AG09319 (cell line): ENCODE measurements at regions not wholly inside any gene's neighbourhood (a gene's known extent, or its start where the extent isn't known, plus 50 kb on each side); places are given as distances from the start of the nearest gene placed in this dataset.

Source experiments
- DNase-seq: peaks from one replicate; pipeline ENCODE4 v3.0.0-alpha.2; 2010; ENCODE audit warnings: low read depth; ENCODE audit errors: extremely low read depth
- CTCF ChIP-seq: IDR thresholded peaks from 2 replicates; pipeline ENCODE4 v1.5.1; 2011; ENCODE audit warnings: low read depth, mild to moderate bottlenecking, inconsistent platforms, low read length, moderate library complexity

GRCh38 chr14:86824167-86824566, 1168.8 kb downstream of the GALC start:
- DNase-seq = no peak
- no peak for TF ChIP-seq CTCF

GRCh38 chr14:86823581-86823980, 1169.4 kb downstream of the GALC start:
- DNase-seq = no peak
- TF ChIP-seq CTCF = no peak

- TF ChIP-seq CTCF = no peak
- DNase-seq = no peak
Observed at GRCh38 chr14:86815341-86815740, 1177.6 kb downstream of the GALC start.

GRCh38 chr14:86802726-86803125, 1190.3 kb downstream of the GALC start:
- no peak for DNase-seq
- no peak for TF ChIP-seq CTCF

- peak; percentile 51 for DNase-seq
- TF ChIP-seq CTCF = no peak
Observed at GRCh38 chr14:86799244-86799647, 1193.7 kb downstream of the GALC start.

GRCh38 chr14:86798330-86798729, 1194.7 kb downstream of the GALC start:
- no peak for DNase-seq
- TF ChIP-seq CTCF = no peak

GRCh38 chr14:86797075-86797351, 1196.0 kb downstream of the GALC start:
- DNase-seq = no peak
- TF ChIP-seq CTCF = no peak
